IMR-90 (cell line): ENCODE measurements at regions not wholly inside any gene's neighbourhood (a gene's known extent, or its start where the extent isn't known, plus 50 kb on each side); places are given as distances from the start of the nearest gene placed in this dataset.

Experiments used
- ATAC-seq: fragments of 200-7000 bp; cut with Tn5 transposase; 2 replicates; pipeline ENCODE4 v1.9.1; 2020; ENCODE audit warnings: low read depth, mild to moderate bottlenecking, moderate library complexity
- BruUV-seq: library from RNA; stranded (reverse); fragments of 400-500 nt; replicated peaks from 2 replicates; lab custom pipeline; 2021; lab: Mats Ljungman, UMichigan
- CTCF ChIA-PET: fragments of 300-600 bp; formaldehyde crosslinking; extraction: SDS; loops from one replicate; lab custom pipeline; 2021; ENCODE audit warnings: antibody characterized with exemption; lab: Yijun Ruan, JAX
- POLR2A ChIA-PET: fragments of 300-600 bp; sonication (Branson Sonifier 250); formaldehyde crosslinking; loops from one replicate; lab custom pipeline; 2022; ENCODE audit warnings: antibody characterized with exemption; ENCODE audit not compliant: unreplicated experiment; lab: Charles Lee
- DNase-seq: peaks from one replicate; pipeline ENCODE4 v3.0.0; 2013
- H2AFZ ChIP-seq: replicated peaks from 2 replicates; pipeline ENCODE3; 2013; ENCODE audit warnings: low read length, mild to moderate bottlenecking; ENCODE audit not compliant: poor library complexity
- H2AK5ac ChIP-seq: 2 replicates; pipeline ENCODE4 v1.6.1; 2013; ENCODE audit warnings: low read depth, low read length, inconsistent platforms
- H2AK9ac ChIP-seq: replicated peaks from 2 replicates; pipeline ENCODE3; 2013; ENCODE audit warnings: mild to moderate bottlenecking, low read depth, low read length, moderate library complexity; ENCODE audit not compliant: poor library complexity
- H2BK120ac ChIP-seq: 2 replicates; pipeline ENCODE4 v1.6.1; 2013; ENCODE audit warnings: low read depth, low read length, inconsistent platforms
- H2BK15ac ChIP-seq: 3 replicates; pipeline ENCODE4 v1.6.1; 2013; ENCODE audit warnings: low read depth, low read length, inconsistent platforms
- H2BK20ac ChIP-seq: 2 replicates; pipeline ENCODE4 v1.6.1; 2013; ENCODE audit warnings: low read depth, mild to moderate bottlenecking, inconsistent platforms, low read length, moderate library complexity
- H2BK5ac ChIP-seq: 2 replicates; pipeline ENCODE4 v1.6.1; 2013; ENCODE audit warnings: mild to moderate bottlenecking, low read depth, low read length, inconsistent platforms; ENCODE audit not compliant: poor library complexity, severe bottlenecking
- H3K14ac ChIP-seq: replicated peaks from 2 replicates; pipeline ENCODE4 v1.6.1; 2013; ENCODE audit warnings: low read depth, low read length, inconsistent platforms
- H3K18ac ChIP-seq: 2 replicates; pipeline ENCODE4 v1.6.1; 2013; ENCODE audit warnings: low read depth, low read length, control low read depth
- H3K23ac ChIP-seq: 2 replicates; pipeline ENCODE4 v1.6.1; 2013; ENCODE audit warnings: low read depth, low read length, inconsistent platforms
- H3K27ac ChIP-seq: 2 replicates; pipeline ENCODE4 v1.5.1; 2013; ENCODE audit warnings: mild to moderate bottlenecking, control low read depth, low read length; ENCODE audit not compliant: insufficient read depth
- H3K27me3 ChIP-seq: 2 replicates; pipeline ENCODE4 v1.6.1; 2013; ENCODE audit warnings: low read length; ENCODE audit not compliant: control insufficient read depth, insufficient read depth
- H3K36me3 ChIP-seq: 2 replicates; pipeline ENCODE4 v1.6.1; 2013; ENCODE audit warnings: low read length, mixed read lengths; ENCODE audit not compliant: control insufficient read depth, insufficient read depth
- H3K4ac ChIP-seq: 2 replicates; pipeline ENCODE4 v1.6.1; 2013; ENCODE audit warnings: low read depth, low read length, inconsistent platforms
- H3K4me1 ChIP-seq: 2 replicates; pipeline ENCODE4 v1.6.1; 2013; ENCODE audit warnings: low read length, mixed read lengths; ENCODE audit not compliant: control insufficient read depth, insufficient read depth
- H3K4me2 ChIP-seq: 2 replicates; pipeline ENCODE4 v1.6.1; 2013; ENCODE audit warnings: low read depth, mild to moderate bottlenecking, control low read depth, low read length, moderate library complexity
- H3K4me3 ChIP-seq: 2 replicates; pipeline ENCODE4 v1.5.1; 2013; ENCODE audit warnings: low read depth, mild to moderate bottlenecking, control low read depth, low read length, moderate library complexity; ENCODE audit not compliant: insufficient read depth
- H3K56ac ChIP-seq: 2 replicates; pipeline ENCODE4 v1.6.1; 2013; ENCODE audit warnings: low read length, inconsistent platforms; ENCODE audit not compliant: insufficient read depth; ENCODE audit errors: extremely low read depth
- H3K79me1 ChIP-seq, 2 experiments: 2 replicates each; pipeline ENCODE4 v1.6.1; 2013; ENCODE audit warnings: low read length in 2 of 2, inconsistent platforms in 1 of 2, low read depth in 1 of 2
- H3K9ac ChIP-seq: 2 replicates; pipeline ENCODE4 v1.6.1; 2013; ENCODE audit warnings: low read depth, low read length, control low read depth
- H3K9me1 ChIP-seq: 2 replicates; pipeline ENCODE4 v1.6.1; 2013; ENCODE audit warnings: low read length, inconsistent platforms; ENCODE audit not compliant: insufficient read depth
- H3K9me3 ChIP-seq: 2 replicates; pipeline ENCODE4 v1.6.1; 2013; ENCODE audit warnings: low read length; ENCODE audit not compliant: control insufficient read depth, insufficient read depth
- H4K20me1 ChIP-seq: 2 replicates; pipeline ENCODE4 v1.6.1; 2013; ENCODE audit warnings: low read length, inconsistent platforms; ENCODE audit not compliant: insufficient read depth
- H4K5ac ChIP-seq: 2 replicates; pipeline ENCODE4 v1.6.1; 2013; ENCODE audit warnings: mild to moderate bottlenecking, low read depth, low read length, control low read depth
- H4K8ac ChIP-seq, 2 experiments: 2 replicates each; pipeline ENCODE4 v1.6.1; 2013; ENCODE audit warnings: low read depth in 2 of 2, low read length in 2 of 2, control low read depth in 1 of 2, inconsistent platforms in 1 of 2
- H4K91ac ChIP-seq: 2 replicates; pipeline ENCODE4 v1.6.1; 2013; ENCODE audit warnings: low read depth, low read length, inconsistent platforms; ENCODE audit not compliant: insufficient read depth
- BHLHE40 ChIP-seq: fragments of 150-350 bp; IDR thresholded peaks from 2 replicates; pipeline ENCODE4 v1.6.1; 2016; ENCODE audit warnings: mild to moderate bottlenecking, low read depth, low read length
- FOS ChIP-seq: fragments of 150-350 bp; IDR thresholded peaks from 2 replicates; pipeline ENCODE4 v1.6.1; 2016; ENCODE audit warnings: low read depth, low read length
- MAFK ChIP-seq: IDR thresholded peaks from 2 replicates; pipeline ENCODE4 v1.6.1; 2012; ENCODE audit warnings: low read depth, low read length, improper control_type of control experiment
- MXI1 ChIP-seq: IDR thresholded peaks from 2 replicates; pipeline ENCODE4 v1.6.1; 2012; ENCODE audit warnings: low read depth, mild to moderate bottlenecking, low read length, moderate library complexity, borderline replicate concordance
- POLR2A ChIP-seq: IDR thresholded peaks from 2 replicates; pipeline ENCODE4 v1.6.1; 2012; ENCODE audit warnings: mild to moderate bottlenecking, low read depth, low read length
- RFX5 ChIP-seq: IDR thresholded peaks from 2 replicates; pipeline ENCODE4 v1.8.0; 2012; ENCODE audit warnings: low read depth, mild to moderate bottlenecking, low read length, moderate library complexity
- WGBS, 2 experiments: methylation state at CpG; one replicate each; pipeline versions ENCODE4 v1.1.5 to v1.1.7; 2013; ENCODE audit warnings: missing lambda C conversion rate in 2 of 2; ENCODE audit not compliant: insufficient read length in 1 of 2; ENCODE audit errors: extremely low coverage in 2 of 2; 5-methylcytosine and 5-hydroxymethylcytosine counted together
- dilution Hi-C: fragments of 300-500 bp; cut with HindIII; formaldehyde crosslinking; loops from one replicate; pipeline ENCODE4 v1.14.3; 2018; ENCODE audit warnings: low sequenced_read_pairs; ENCODE audit not compliant: unreplicated experiment
- in situ Hi-C: fragments of 300-500 bp; cut with MboI; formaldehyde crosslinking; loops from 3 replicates; pipeline ENCODE4 v1.14.3; 2019; ENCODE audit warnings: low sequenced_read_pairs, inconsistent platforms, mixed read lengths
- intact Hi-C: fragments of 100-400 bp; cut with micrococcal nuclease; formaldehyde crosslinking; loops from 2 replicates; pipeline ENCODE4 v1.10.0; 2022
- TF ChIP-seq, protein P1 (sequence below): fragments of 150-350 bp; IDR thresholded peaks from 2 replicates; pipeline ENCODE4 v1.6.1; 2016; ENCODE audit warnings: low read depth, mild to moderate bottlenecking, low read length, moderate library complexity, borderline replicate concordance
- TF ChIP-seq, protein P2 (sequence below): conservative IDR thresholded peaks from 2 replicates; pipeline ENCODE4 v1.5.1; 2012; ENCODE audit warnings: mild to moderate bottlenecking, low read depth, low read length, improper control_type of control experiment

DNA sequence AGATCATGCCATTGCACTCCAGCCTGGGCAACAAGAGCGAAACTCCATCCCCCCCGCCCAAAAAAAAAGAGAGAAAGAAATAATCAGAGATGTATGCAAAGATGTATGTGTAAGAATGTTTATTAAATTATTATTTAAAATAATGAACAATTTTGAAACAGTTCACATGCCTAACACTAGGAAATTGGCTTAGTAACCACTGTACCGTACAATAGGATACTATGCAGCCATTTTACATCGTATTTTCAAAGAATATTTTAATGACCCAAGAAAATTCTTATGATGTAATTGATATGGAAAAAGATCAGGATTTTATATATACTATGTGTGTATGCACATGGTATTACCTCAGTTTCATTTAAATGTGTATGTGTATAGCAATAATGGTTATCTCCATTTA lies 190.5 kb downstream of the ZFP36L2 start:
- CTCF ChIA-PET: no interaction called here
- BruUV-seq: no TSS peak

More for the DNA sequence above, 190.5 kb downstream of the ZFP36L2 start:
- Histone ChIP-seq H2BK15ac (no peak overlapping the region), H2BK20ac (no peak overlapping the region), H3K56ac (no peak overlapping the region), H3K23ac (no peak overlapping the region), H4K91ac (no peak overlapping the region), H3K4me1 (peaks cover 12% of the 10 kb centered on the region), H4K5ac (no peak overlapping the region), H3K36me3 (no peaks in the 10 kb centered on the region), H4K20me1 (no peaks in the 10 kb centered on the region), H2AFZ (no peak overlapping the region), H3K4me2 (no peak overlapping the region), H4K8ac (no peak overlapping the region), H3K27me3 (no peaks in the 10 kb centered on the region), H3K4ac (no peak overlapping the region), H3K9me3 (no peaks in the 10 kb centered on the region), H3K9ac (no peak overlapping the region), H3K27ac (no peak overlapping the region), H2BK5ac (no peak overlapping the region), H3K14ac (no peak overlapping the region), H2AK5ac (no peak overlapping the region), H3K4me3 (no peak overlapping the region), H3K18ac (no peak overlapping the region), H2AK9ac (no peak overlapping the region), H3K79me1 (no peaks in the 10 kb centered on the region), H3K9me1 (peaks cover 10% of the 10 kb centered on the region), H2BK120ac (no peak overlapping the region)
- DNase-seq (no peak), ATAC-seq (no peak)
- dilution Hi-C loops (no loop called here), intact Hi-C loops (no loop called here), in situ Hi-C loops (no loop called here)
- WGBS, 2 experiments: no CpG with 5 or more reads among the region's 4 CpGs
- TF ChIP-seq MAFK (no peak), MXI1 (no peak), RFX5 (no peak), FOS (no peak), POLR2A (no peak), BHLHE40 (no peak)
- TF ChIP-seq, protein P1, sequence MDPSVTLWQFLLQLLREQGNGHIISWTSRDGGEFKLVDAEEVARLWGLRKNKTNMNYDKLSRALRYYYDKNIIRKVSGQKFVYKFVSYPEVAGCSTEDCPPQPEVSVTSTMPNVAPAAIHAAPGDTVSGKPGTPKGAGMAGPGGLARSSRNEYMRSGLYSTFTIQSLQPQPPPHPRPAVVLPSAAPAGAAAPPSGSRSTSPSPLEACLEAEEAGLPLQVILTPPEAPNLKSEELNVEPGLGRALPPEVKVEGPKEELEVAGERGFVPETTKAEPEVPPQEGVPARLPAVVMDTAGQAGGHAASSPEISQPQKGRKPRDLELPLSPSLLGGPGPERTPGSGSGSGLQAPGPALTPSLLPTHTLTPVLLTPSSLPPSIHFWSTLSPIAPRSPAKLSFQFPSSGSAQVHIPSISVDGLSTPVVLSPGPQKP: no peak
- TF ChIP-seq, protein P2, sequence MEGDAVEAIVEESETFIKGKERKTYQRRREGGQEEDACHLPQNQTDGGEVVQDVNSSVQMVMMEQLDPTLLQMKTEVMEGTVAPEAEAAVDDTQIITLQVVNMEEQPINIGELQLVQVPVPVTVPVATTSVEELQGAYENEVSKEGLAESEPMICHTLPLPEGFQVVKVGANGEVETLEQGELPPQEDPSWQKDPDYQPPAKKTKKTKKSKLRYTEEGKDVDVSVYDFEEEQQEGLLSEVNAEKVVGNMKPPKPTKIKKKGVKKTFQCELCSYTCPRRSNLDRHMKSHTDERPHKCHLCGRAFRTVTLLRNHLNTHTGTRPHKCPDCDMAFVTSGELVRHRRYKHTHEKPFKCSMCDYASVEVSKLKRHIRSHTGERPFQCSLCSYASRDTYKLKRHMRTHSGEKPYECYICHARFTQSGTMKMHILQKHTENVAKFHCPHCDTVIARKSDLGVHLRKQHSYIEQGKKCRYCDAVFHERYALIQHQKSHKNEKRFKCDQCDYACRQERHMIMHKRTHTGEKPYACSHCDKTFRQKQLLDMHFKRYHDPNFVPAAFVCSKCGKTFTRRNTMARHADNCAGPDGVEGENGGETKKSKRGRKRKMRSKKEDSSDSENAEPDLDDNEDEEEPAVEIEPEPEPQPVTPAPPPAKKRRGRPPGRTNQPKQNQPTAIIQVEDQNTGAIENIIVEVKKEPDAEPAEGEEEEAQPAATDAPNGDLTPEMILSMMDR: no peak
- POLR2A ChIA-PET: no interaction called here
